ENCODE measurements at regions not wholly inside any gene's neighbourhood (a gene's known extent, or its start where the extent isn't known, plus 50 kb on each side); places are given as distances from the start of the nearest gene placed in this dataset.

GRCh38 chr2:64844087-64844486 is 145.1 kb upstream of the SLC1A4 start:
- TF ChIP-seq CTCF (IDR thresholded peaks at IDR 0.05) (no peak), POLR2A (IDR thresholded peaks at IDR 0.05) (no peak)

All from right lobe of liver (tissue), 4 donors.